ENCODE measurements at regions not wholly inside any gene's neighbourhood (a gene's known extent, or its start where the extent isn't known, plus 50 kb on each side); places are given as distances from the start of the nearest gene placed in this dataset.
A peak's percentile ranks its signal among the peaks of the same experiment; 100 is the strongest.

- H3K4me3 ChIP-seq (ENCODE audit: low read length): peak overlapping the region; percentile 79
- no peaks in the 10 kb centered on the region for H4K20me1 ChIP-seq (ENCODE audit: insufficient read depth)
- no peaks in the 10 kb centered on the region for H3K36me3 ChIP-seq (ENCODE audit: insufficient read depth, low read length)
- H3K9ac ChIP-seq (ENCODE audit: low read length): peak overlapping the region; percentile 56
- H3K27ac ChIP-seq (ENCODE audit: low read length): no peak overlapping the region
- H3F3A ChIP-seq (ENCODE audit: insufficient read depth, low read length, poor library complexity, severe bottlenecking): no peaks in the 10 kb centered on the region
- peak overlapping the region; percentile 62 for H3K4me2 ChIP-seq (ENCODE audit: low read length)
- H3K79me2 ChIP-seq (replicated peaks; ENCODE audit: insufficient read depth, low read length): no peaks in the 10 kb centered on the region
- no peaks in the 10 kb centered on the region for H3K9me2 ChIP-seq (ENCODE audit: insufficient read depth, low read length)
- no peak for TF ChIP-seq TAF1 (IDR thresholded peaks at IDR 0.05; ENCODE audit: low read depth)
- peak; percentile 36 for TF ChIP-seq RAD21 (conservative IDR thresholded peaks at IDR 0.05)
- peaks cover 3% of the 10 kb centered on the region for H3K27me3 ChIP-seq (ENCODE audit: insufficient read depth, low read depth, low read length)
- H3K9me3 ChIP-seq (ENCODE audit: low read length): no peaks in the 10 kb centered on the region
- no peak overlapping the region for H2AFZ ChIP-seq (ENCODE audit: low read depth, low read length)
Observed at GRCh38 chrX:2609431-2610238, 81.5 kb upstream of the CD99 start.

GRCh38 chrX:2608638-2609430 is 82.3 kb upstream of the CD99 start:
- H4K20me1 ChIP-seq (ENCODE audit: insufficient read depth): no peaks in the 10 kb centered on the region
- H3K9me3 ChIP-seq (ENCODE audit: low read length): no peaks in the 10 kb centered on the region
- TF ChIP-seq POLR2AphosphoS5 (IDR thresholded peaks at IDR 0.05): no peak
- TF ChIP-seq TAF1 (IDR thresholded peaks at IDR 0.05; ENCODE audit: low read depth): no peak
- no peak for TF ChIP-seq MXI1 (conservative IDR thresholded peaks at IDR 0.05; ENCODE audit: poor library complexity, severe bottlenecking)
- TF ChIP-seq REST (IDR thresholded peaks at IDR 0.05; ENCODE audit: borderline replicate concordance): no peak
- no peak for TF ChIP-seq RAD21 (conservative IDR thresholded peaks at IDR 0.05)
- no peak for TF ChIP-seq EP300 (conservative IDR thresholded peaks at IDR 0.05; ENCODE audit: poor library complexity, severe bottlenecking)
- TF ChIP-seq CTCF (IDR thresholded peaks at IDR 0.05; ENCODE audit: poor library complexity, severe bottlenecking): no peak
- no peak for TF ChIP-seq SMC3 (conservative IDR thresholded peaks at IDR 0.05; ENCODE audit: poor library complexity)
- TF ChIP-seq EZH2 (IDR thresholded peaks at IDR 0.05; ENCODE audit: borderline replicate concordance, insufficient read depth, low read length, poor library complexity, severe bottlenecking): no peak
- H2AFZ ChIP-seq (ENCODE audit: low read depth, low read length): peak overlapping the region; percentile 45
- peak overlapping the region; percentile 79 for H3K4me3 ChIP-seq (ENCODE audit: low read length)
- peak overlapping the region; percentile 56 for H3K9ac ChIP-seq (ENCODE audit: low read length)
- no peaks in the 10 kb centered on the region for H3K36me3 ChIP-seq (ENCODE audit: insufficient read depth, low read length)
- no peaks in the 10 kb centered on the region for H3F3A ChIP-seq (ENCODE audit: insufficient read depth, low read length, poor library complexity, severe bottlenecking)
- H3K27ac ChIP-seq (ENCODE audit: low read length): no peak overlapping the region
- H3K9me2 ChIP-seq (ENCODE audit: insufficient read depth, low read length): no peaks in the 10 kb centered on the region
- H3K79me2 ChIP-seq (replicated peaks; ENCODE audit: insufficient read depth, low read length): no peaks in the 10 kb centered on the region
- peaks cover 3% of the 10 kb centered on the region for H3K27me3 ChIP-seq (ENCODE audit: insufficient read depth, low read depth, low read length)
- peak overlapping the region; percentile 69 for H3K4me2 ChIP-seq (ENCODE audit: low read length)
